HG02870 (cell line): ENCODE measurements at regions not wholly inside any gene's neighbourhood (a gene's known extent, or its start where the extent isn't known, plus 50 kb on each side); places are given as distances from the start of the nearest gene placed in this dataset.

Experiments used
- ATAC-seq: cut with Tn5 transposase; IDR thresholded peaks from one replicate; pipeline ENCODE4 v1.9.1; 2021; ENCODE audit warnings: mild to moderate bottlenecking, moderate library complexity; ENCODE audit not compliant: unreplicated experiment

DNA sequence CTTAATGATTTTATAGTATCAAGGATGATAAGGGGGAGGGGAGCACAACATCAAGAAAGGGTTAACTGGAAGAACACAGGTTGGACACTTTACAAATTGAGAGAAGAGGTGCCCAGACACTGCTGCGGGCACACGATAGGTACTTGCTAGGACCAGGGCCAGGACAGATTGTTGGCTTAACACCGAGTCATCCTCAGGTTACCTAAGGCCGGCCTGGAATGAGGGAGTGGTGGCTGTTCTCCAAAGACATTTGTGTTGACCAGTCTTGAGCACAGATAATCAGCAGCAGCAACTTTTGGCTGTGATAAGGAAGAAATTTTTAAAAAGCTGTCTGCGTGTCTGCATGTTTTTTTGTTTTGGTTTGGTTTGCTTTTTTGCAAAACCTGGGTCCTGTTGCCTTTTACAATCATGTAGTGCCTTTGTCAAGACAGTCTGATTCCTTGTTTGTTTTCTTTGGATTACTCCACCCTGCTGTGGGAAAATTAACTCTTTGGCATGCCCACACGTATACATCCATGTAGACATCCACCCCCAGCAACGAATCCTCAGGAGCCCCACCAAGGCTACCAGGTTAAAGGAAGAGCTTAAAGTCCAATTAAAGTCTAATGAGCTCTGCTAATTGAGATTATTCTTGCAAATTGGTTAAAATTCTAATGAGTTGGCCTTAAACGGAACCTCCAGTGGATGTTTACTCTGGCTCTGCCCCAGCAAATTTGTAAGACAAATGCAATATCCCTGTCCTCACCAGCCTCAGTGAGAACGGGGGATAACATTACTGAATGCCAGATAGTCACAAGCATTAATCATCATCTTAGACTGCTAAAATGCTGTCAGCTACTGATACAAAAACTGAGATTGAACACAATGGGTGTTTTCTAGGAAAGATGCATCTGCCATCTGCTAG, 382.3 kb downstream of the ACTL7B start:
- ATAC-seq: no peak

DNA sequence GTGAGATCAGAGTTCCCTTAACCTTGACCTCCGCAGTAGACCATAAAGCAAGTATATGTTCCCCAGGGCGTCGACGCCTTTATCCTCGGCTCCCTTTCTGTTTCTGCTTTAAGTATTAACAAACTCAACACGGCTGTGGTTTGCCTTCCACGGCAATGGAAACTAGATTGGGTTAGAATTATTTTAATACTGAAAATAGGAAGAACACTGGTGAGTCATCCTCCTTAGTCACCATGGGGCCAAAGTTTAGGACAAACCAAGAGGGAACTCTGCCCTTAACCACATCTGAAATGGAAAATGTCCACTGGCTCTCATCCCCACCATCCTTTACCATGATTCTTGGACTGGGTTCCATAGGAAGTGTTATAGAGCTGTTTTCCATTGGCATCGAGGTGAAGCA, 386.1 kb downstream of the ACTL7B start:
- ATAC-seq: no peak

DNA sequence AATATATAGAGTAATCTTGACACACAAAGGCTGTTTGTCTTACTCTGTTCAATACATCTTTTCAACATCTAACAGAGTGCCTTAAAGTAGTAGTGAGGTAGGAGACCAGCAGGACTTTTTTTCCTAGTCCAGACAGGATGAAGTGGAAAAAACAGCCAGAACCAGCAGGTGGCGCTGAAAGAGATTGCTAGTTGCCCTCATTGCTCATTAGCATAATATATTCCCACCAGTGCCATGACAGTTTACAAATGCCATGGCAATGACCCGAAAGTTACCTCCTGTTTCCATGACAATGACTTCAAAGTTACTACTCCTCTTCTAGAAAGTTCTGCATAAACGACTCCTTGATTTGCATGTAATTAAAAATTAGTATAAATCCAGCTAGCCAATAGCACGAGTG, 387.4 kb downstream of the ACTL7B start:
- peak; percentile 60 for ATAC-seq

DNA sequence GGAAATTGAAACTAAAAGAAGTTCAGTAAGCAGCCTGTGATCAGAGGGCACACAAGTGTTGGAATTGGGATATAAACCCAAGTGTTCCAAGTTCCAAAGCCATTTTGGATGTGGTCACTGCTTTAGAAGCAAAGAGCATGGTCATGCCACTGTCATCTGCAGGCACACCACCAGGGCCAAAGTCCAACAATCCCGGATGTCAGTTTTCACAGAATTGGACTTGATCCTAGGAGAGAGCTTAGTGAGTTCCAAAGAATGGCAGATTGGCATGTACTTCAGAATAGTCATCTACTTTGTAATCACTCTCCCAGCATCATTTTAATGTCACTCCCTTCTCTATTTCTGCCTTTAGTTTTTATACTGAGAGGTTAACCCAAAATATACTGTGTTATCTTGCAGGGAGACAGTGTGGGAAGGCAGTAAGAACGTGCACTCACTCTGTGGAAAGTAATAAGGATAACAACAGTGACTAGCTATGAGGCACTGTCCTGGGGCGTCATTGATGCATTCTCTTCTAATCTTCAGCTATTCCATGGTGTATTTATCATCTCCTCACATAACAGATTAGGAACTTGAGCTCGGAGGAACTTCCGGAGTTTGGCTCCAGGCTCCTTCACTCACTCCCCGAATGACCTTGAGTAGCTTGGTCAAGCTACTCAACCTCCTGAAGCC, 388.0 kb downstream of the ACTL7B start:
- ATAC-seq: no peak

DNA sequence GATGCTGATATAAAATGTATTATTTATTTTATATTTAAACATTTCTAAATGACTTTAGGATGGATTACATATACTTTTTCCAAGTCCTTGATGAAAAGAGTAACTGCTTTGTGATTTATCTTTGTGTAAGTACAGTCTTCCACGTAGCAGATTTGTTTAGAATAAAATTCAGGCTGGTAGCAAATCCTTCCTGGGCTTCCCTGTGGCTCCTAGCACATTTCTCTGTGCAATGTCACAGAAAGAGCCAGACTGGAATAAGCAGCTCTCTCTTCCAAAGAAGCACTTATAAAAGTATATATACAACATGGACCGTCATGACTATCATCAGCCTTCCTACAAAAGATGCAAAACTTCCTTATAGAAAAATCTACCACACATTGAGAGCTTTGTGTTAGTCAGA, 388.6 kb downstream of the ACTL7B start:
- no peak for ATAC-seq

DNA sequence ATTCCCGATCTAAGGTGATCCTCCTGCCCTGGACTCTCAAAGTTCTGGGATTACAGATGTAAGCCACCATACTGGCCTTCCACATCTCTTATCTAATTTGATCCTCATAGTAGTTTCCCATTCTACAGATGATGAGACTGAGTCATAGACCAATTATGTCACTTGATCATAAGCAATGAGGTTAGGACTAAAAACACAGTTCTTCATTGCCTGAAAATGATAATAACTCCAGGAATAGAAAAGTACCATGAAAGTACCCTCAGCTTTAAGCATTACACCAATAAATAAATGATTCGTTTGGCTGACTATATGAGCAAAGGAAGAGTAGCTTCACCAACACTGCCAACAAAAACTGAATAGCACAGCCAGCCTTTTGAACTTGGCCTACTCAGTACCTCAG, 389.5 kb downstream of the ACTL7B start:
- ATAC-seq: no peak

DNA sequence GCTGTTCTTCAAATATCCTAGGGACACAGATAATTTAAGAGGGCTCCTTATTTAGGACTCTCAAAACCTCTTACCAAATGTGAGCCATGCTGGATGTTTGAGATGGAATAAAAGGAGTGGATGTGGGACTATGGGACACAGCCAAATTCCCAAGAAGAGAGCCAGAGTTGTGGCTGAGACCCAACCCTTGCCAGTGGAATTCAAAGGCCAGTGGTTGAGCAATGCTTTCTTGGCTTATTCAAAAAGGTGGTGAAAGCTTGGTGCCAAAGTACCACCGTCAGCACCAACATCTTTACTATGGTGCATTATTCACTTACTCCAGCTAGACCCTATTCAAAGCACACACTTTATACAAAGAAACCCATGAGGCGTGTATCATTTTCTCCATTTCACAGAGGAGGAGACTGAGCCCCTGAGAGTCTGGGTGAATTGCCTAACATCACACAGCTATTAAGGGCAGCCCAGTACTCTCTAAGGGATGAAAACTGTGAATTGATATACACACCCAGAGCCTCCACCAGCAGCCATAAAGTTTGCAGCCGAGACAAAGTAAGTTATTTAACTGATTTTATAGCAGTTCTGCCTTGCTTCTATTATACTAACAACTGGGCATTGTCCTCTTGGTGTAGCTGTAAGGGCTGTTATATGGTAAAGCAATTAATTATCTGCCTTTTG, 391.7 kb downstream of the ACTL7B start:
- ATAC-seq: no peak

DNA sequence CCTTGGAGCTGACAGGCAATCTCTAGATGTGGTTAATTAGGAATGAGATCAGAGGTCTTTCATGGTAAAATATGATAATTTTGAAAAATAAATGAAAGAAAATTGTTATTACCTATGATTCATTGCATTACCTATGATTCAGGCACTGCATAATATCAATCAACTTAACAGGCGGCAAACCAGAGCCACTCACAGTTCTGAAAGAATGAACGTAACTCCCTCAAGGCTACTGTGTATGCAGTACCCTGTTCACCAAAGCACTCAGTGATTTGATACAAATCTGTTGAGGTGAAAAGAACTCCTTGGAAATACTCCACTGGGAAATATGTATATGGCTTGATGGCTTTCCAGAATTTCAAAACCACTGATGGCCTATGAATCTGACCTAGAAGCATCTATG, 398.9 kb downstream of the ACTL7B start:
- no peak for ATAC-seq

DNA sequence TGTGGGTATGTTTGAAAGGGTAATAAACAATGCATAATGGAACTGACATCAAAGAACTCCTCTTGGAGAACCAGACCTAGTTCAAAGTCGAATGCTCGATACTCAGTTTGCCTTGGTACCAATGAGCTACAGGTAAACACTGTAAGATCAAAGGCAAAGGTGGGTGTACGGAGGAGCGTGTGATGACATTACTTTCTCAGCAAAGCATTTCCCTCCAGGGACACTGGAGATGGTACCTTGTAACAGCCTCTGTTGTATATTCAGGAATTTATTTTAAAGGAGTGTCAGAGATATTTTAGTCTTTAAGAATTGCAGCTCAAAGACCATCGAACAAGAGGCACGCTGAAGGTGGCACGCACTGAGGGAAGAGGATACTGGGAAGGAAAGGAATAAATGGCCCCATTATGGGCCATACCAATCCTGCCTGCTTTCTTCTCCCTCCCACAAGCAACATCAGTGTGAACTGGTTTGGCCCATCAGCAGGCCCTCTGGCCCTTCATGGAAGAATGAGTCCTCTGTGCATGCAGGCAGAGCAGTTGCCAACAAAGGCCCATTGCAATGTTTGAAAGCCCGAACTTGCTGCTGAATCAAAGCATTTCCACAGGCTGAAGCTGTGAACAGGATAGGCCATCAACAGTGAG, 410.2 kb downstream of the ACTL7B start:
- no peak for ATAC-seq

DNA sequence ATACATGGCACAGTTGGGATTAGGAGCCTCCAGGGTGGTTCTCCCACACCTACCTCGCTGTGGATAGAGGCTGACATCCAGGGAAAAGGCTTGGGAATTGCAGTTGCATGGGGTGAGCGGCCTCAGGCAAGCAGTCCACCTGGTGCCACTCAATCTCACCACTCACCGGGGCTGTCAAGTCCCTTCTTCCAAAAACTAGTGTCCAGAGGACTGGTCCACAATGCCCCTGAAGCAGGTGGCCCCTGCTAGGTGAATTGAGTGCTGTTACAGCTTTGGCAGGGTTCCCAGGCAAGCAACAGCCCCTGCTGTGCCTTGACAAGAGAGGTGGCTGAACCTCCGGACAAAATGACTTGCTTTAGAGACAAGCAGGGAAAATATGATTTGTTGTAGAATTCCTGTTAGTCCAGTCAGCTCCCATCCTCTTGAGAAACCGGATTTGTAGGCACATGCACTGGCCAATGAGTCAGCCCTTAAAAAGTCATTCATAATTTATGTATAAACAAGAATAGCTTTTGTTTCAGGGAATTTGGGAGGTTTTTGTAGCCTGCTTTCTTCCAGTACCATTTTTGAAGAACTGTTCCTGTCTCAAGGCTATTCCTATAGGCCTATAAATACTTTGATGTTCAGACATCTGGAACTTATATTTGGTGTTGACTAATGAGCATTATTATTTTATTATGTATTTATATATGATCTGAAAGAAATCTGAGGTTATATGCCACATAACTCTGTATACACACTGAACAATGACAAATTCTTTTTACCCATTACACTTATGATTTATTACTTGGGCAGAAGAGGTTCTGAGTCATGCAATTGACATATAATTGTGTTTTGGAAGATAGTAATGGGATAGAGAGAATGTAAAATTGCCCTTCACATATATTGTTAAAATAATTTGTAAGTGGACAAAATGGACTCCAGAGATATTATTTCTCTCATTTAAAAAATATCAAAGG, 411.1 kb downstream of the ACTL7B start:
- ATAC-seq: no peak

DNA sequence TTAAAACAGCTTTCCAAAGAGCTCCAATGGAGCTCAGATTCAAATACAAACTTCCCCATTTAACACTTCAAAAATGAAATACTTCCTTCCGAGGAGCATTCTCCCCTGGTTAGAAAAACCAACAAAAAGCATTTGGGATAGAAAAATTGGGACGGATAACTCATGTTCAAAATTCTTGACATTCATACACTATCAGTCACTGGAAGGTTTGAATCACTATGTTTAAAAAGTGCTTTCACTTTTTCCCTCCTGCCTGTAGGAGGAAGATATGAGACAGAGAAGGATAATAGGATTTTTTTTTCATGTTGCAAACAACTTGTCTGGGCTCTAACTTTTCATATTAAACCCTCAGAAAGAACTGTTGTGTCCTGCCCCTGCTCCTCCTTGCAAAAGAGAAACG, 412.0 kb downstream of the ACTL7B start:
- no peak for ATAC-seq

DNA sequence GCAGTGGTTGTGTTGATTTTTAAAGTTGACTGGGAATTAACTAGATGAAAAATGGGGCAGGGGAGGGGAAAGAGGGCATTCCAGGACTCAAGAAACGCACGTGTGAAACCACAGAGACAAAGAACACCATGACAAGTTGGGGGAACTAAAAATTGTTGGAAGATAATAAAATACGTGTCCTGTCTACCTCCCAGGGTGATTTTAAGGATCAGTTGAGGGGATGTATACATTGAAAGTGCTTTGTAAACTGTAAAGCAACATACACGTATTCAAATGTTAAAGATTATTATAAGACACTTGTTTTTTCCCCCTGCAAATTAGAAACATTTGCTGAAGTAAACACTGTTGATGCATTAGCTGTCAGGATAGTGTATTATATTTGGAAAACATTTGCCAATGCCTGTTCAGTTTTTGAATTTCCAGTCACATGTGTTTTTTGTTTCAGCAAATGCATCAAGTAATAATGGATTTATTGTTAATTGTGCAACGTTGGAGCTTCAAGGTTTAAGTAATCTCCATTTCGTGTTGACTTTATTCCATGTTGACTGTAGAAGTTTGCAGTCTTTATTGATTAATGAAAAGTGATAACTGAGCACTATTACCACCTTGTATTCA, 412.7 kb downstream of the ACTL7B start:
- no peak for ATAC-seq

DNA sequence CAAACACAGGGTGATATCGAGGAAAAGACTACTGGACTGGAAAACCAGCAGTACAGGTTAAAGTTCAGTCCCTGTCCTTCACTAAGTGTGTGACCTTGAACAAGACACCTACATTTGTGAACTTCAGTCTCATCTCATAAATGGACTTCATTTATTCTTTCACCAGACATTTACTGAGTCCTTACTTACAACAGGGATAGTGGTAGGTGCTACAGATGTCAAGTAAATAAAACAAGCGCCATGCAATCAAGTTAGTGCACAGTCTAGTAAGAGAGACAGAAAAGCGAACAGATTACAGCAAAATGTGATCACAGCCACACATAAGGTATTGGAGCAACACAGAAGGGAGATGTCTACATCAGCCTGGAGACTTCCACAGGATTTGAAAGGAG, 413.2 kb downstream of the ACTL7B start:
- no peak for ATAC-seq

DNA sequence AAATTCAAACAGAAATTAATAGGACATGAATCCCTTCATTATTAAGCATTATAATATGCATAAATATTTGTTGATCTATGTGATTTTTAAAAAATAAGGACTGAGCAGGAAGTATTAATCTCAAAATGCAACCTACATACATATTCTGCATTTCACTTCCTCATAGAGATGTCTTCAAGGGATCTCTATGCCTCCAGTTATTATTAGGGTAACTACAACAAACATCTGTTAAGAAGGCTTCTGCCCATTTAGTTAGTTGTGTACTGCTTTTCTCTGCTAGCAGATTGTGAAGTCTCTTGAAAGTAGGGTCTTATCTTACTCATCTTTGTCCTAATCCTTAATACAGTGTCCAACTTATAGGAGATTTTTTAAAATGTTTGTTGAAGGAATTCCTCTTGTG, 414.1 kb downstream of the ACTL7B start:
- no peak for ATAC-seq

DNA sequence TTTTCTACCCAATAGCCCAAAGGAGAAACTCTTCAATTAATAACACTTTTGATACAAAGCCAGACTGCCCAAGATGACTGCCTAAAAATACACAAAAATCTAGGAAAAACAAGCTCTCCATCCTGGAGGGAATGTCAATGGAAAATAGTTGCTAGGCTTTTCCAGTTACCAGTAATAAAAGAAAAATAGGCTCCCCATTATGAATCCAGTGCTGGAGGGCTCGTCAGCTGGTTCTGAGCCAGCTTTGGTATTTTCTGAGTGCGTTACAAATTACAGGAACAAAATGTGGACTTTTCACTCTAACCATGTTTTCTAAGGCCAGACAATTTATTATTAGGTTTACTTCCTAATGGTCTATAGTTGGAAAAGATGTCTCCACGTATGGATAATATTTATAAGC, 414.5 kb downstream of the ACTL7B start:
- no peak for ATAC-seq

DNA sequence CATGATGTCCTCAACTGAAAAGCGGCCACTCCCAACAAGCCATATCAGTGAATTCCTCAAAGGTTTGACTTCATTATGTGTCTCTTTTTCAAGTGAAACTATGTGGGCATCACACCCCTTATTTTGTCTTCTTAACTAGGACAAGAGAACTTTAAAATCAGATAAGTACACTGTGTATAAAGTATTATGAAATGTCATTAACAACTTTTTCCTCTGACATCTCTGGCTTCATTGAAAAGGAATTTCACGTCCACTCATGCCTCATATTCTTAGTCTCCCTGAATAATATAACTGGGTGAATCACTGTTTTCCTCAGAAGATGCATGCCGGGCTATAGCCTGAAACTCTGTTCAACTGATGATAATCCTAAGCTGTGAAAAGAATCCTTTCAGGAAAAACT, 415.8 kb downstream of the ACTL7B start:
- ATAC-seq: no peak

DNA sequence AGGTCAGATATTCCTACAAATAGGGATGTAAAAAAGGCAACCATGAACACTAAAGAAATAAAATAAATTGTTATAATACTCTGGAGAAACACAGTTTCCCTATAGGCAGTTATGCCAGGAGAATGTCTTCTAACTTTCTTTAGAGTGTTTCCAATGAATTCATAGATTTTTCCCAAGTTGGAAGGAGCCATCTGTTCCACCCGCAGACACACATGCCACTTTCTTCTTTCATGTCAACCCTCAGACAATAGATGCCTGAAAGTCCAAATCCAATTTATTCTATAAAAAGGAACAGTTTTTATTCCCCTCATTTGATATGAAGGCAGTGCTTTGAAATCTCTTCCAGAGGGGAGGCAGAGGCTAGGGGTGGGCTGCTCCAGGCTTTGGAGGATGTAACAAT, 418.1 kb downstream of the ACTL7B start:
- no peak for ATAC-seq

DNA sequence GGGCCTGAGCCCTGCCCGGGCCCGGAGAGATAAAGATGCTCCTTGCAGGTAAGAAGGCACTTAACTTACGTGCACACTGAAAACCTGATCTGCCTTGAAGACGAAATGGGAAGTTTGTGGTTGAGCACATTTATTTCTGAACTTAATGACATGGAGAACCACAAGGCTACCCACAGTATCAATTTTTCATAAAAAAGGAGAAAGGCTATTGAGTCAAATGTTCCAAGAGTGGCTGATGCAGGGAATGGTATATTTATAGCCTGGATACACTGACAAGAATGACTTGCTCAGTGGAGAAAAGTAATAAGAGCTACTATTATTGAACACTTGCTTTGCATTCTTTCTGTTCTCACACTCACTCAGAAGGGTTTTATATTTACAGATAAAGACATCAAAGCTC, 419.3 kb downstream of the ACTL7B start:
- ATAC-seq: no peak

DNA sequence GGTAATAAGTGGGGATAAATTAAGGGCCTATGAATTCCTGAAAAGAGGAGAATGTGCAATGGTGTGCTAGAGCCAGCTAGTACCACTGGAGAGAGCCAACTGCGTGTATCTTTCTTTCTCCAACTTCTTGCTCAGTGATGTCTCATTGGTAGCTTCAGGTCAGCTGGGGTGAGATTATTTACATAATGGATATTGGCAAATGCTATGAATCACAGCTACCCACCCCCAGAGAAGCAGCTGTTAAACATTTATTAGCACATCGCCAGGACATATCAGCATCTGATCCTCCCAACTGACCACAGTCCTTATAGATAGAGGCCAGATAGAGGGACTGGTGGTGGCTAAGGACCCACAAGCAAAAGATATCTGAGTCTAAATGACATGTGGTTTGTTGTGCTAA, 421.3 kb downstream of the ACTL7B start:
- no peak for ATAC-seq

DNA sequence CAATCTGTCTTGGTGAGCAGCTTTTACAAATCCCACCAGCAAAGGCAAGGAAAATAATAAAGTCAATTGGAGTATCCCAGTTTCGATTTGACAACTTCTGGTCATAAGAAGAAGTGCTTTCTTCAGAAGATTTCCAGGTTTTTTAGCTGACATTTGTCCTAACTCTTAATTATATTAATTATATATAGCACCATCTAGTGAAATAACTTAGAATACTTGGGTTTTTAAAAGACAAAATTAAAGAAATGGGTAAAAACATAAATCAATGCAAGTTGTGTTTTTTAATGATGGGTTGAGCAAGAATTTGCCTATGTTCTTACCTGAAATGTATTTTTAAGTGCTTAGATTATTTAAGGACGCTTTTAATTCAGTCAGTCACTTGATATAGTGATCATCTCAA, 421.8 kb downstream of the ACTL7B start:
- ATAC-seq: no peak
